HEK293T (cell line): ENCODE measurements at regions not wholly inside any gene's neighbourhood (a gene's known extent, or its start where the extent isn't known, plus 50 kb on each side); places are given as distances from the start of the nearest gene placed in this dataset.
A peak's percentile ranks its signal among the peaks of the same experiment; 100 is the strongest.

Source experiments
- CTCF ChIA-PET: fragments of 350-600 bp; formaldehyde crosslinking; extraction: SDS; loops from one replicate; lab custom pipeline; 2021; ENCODE audit warnings: antibody characterized with exemption, inconsistent platforms; lab: Yijun Ruan, JAX
- POLR2A ChIA-PET: fragments of 350-600 bp; formaldehyde crosslinking; extraction: SDS; loops from one replicate; lab custom pipeline; 2020; ENCODE audit warnings: antibody characterized with exemption, inconsistent platforms; lab: Yijun Ruan, JAX
- DNase-seq: peaks from one replicate; pipeline ENCODE4 v3.0.0; 2012; ENCODE audit warnings: mixed read lengths; ENCODE audit errors: extremely low spot score
- ARNT ChIP-seq: fragments of 450-650 bp; IDR thresholded peaks from 2 replicates; pipeline ENCODE4 v1.6.1; 2017; ENCODE audit warnings: mild to moderate bottlenecking
- BHLHE40 ChIP-seq: fragments of 450-650 bp; IDR thresholded peaks from 2 replicates; pipeline ENCODE4 v1.6.1; 2016; ENCODE audit warnings: mild to moderate bottlenecking, moderate library complexity, borderline replicate concordance
- CTBP1 ChIP-seq: fragments of 450-650 bp; IDR thresholded peaks from 2 replicates; pipeline ENCODE4 v1.6.1; 2016; ENCODE audit warnings: borderline replicate concordance
- ELF4 ChIP-seq: fragments of 450-650 bp; IDR thresholded peaks from 2 replicates; pipeline ENCODE4 v1.6.1; 2017; ENCODE audit warnings: antibody characterized with exemption
- FOXA1 ChIP-seq: fragments of 450-650 bp; IDR thresholded peaks from 2 replicates; pipeline ENCODE4 v1.6.1; 2016; ENCODE audit warnings: mild to moderate bottlenecking
- FOXK2 ChIP-seq: fragments of 450-650 bp; IDR thresholded peaks from 2 replicates; pipeline ENCODE4 v1.6.1; 2016; ENCODE audit warnings: mild to moderate bottlenecking
- FOXM1 ChIP-seq: fragments of 450-650 bp; IDR thresholded peaks from 2 replicates; pipeline ENCODE4 v1.6.1; 2017; ENCODE audit warnings: mild to moderate bottlenecking, borderline replicate concordance
- HDGF ChIP-seq: fragments of 450-650 bp; IDR thresholded peaks from 2 replicates; pipeline ENCODE4 v1.6.1; 2017; ENCODE audit warnings: antibody characterized with exemption, borderline replicate concordance
- L3MBTL2 ChIP-seq: fragments of 450-650 bp; conservative IDR thresholded peaks from 2 replicates; pipeline ENCODE4 v1.6.1; 2016; ENCODE audit warnings: mild to moderate bottlenecking
- LEF1 ChIP-seq: fragments of 450-650 bp; IDR thresholded peaks from 2 replicates; pipeline ENCODE4 v1.6.1; 2017; ENCODE audit warnings: mild to moderate bottlenecking, borderline replicate concordance
- NFRKB ChIP-seq: fragments of 450-650 bp; IDR thresholded peaks from 2 replicates; pipeline ENCODE4 v1.6.1; 2016; ENCODE audit warnings: mild to moderate bottlenecking, moderate library complexity
- PKNOX1 ChIP-seq: fragments of 450-650 bp; IDR thresholded peaks from 2 replicates; pipeline ENCODE4 v1.6.1; 2016
- SP1 ChIP-seq: fragments of 450-650 bp; IDR thresholded peaks from 2 replicates; pipeline ENCODE4 v1.6.1; 2017
- SUZ12 ChIP-seq: fragments of 450-650 bp; IDR thresholded peaks from 2 replicates; pipeline ENCODE4 v1.6.1; 2016; ENCODE audit warnings: mild to moderate bottlenecking
- TARDBP ChIP-seq: fragments of 450-650 bp; IDR thresholded peaks from 2 replicates; pipeline ENCODE4 v1.6.1; 2016
- ZNF384 ChIP-seq: fragments of 450-650 bp; IDR thresholded peaks from 2 replicates; pipeline ENCODE4 v1.6.1; 2016

- POLR2A ChIA-PET = no interaction called here
- TF ChIP-seq BHLHE40 (no peak), ELF4 (no peak), PKNOX1 (no peak), SUZ12 (no peak)
- no peak for DNase-seq
- CTCF ChIA-PET = no interaction called here
Measured at GRCh38 chr18:72692086-72692485, 147.9 kb upstream of the CBLN2 start.

GRCh38 chr18:72687736-72688135 lies 143.6 kb upstream of the CBLN2 start:
- ChIA-PET CTCF (no interaction called here), POLR2A (no interaction called here)
- DNase-seq = no peak
- no peak for TF ChIP-seq SP1
- TF ChIP-seq NFRKB = no peak
- TF ChIP-seq LEF1 = no peak
- no peak for TF ChIP-seq ARNT
- TF ChIP-seq ZNF384 = no peak
- TF ChIP-seq L3MBTL2 = no peak
- no peak for TF ChIP-seq SUZ12
- TF ChIP-seq BHLHE40 = no peak
- TF ChIP-seq FOXK2 = no peak
- no peak for TF ChIP-seq PKNOX1

- TF ChIP-seq CTBP1 (no peak), TARDBP (no peak), ELF4 (no peak)
- DNase-seq = no peak
- POLR2A ChIA-PET = no interaction called here
- CTCF ChIA-PET = no interaction called here
Measured at GRCh38 chr18:72675394-72675793, 131.3 kb upstream of the CBLN2 start.

GRCh38 chr18:72674710-72675109 lies 130.6 kb upstream of the CBLN2 start:
- no peak for DNase-seq
- POLR2A ChIA-PET = no interaction called here

GRCh38 chr18:72673242-72673641 lies 129.1 kb upstream of the CBLN2 start:
- TF ChIP-seq LEF1 (no peak), FOXK2 (no peak), ZNF384 (no peak), PKNOX1 (no peak), SP1 (no peak), CTBP1 (no peak), NFRKB (no peak), FOXM1 (no peak), BHLHE40 (no peak), SUZ12 (no peak), L3MBTL2 (no peak), ELF4 (no peak), ARNT (no peak), HDGF (no peak), TARDBP (no peak), FOXA1 (no peak)

More at GRCh38 chr18:72674710-72675109, 130.6 kb upstream of the CBLN2 start:
- CTCF ChIA-PET = no interaction called here
- TF ChIP-seq SUZ12 (no peak), ZNF384 (no peak), FOXK2 (no peak), PKNOX1 (no peak), CTBP1 (no peak)

GRCh38 chr18:72672364-72673184 lies 128.4 kb upstream of the CBLN2 start:
- CTCF ChIA-PET = interaction anchor here (0.7 to 0.9 kb wide), 2 partner anchors 235 to 492 kb away, joined by 3 read pairs; no protein-coding TSS in a partner anchor

More at GRCh38 chr18:72673242-72673641, 129.1 kb upstream of the CBLN2 start:
- DNase-seq = no peak
- CTCF ChIA-PET = no interaction called here
- POLR2A ChIA-PET = no interaction called here

More at GRCh38 chr18:72672364-72673184, 128.4 kb upstream of the CBLN2 start:
- DNase-seq = peak; percentile 7
- TF ChIP-seq ELF4 (no peak), BHLHE40 (no peak), SUZ12 (no peak), FOXA1 (no peak), FOXK2 (no peak), CTBP1 (no peak), FOXM1 (no peak), ARNT (no peak), L3MBTL2 (no peak), NFRKB (no peak), TARDBP (no peak), SP1 (no peak), LEF1 (no peak), ZNF384 (no peak), PKNOX1 (no peak)
- POLR2A ChIA-PET = no interaction called here
